HepG2 (cell line): ENCODE measurements at regions not wholly inside any gene's neighbourhood (a gene's known extent, or its start where the extent isn't known, plus 50 kb on each side); places are given as distances from the start of the nearest gene placed in this dataset.

ENCODE experiments used
- ADNP ChIP-seq: sonication (generic); formaldehyde crosslinking; IDR thresholded peaks from 2 replicates; pipeline ENCODE4 v1.4.0; 2020; ENCODE audit warnings: missing genetic modification reagents
- MAZ ChIP-seq, 2 experiments: sonication (generic) in 1 of 2; formaldehyde crosslinking in 1 of 2; IDR thresholded peaks; 2 replicates each; pipeline versions ENCODE4 v1.5.0 to v1.6.1; 2012 to 2020; ENCODE audit warnings: low read depth in 2 of 2, mild to moderate bottlenecking in 2 of 2, borderline replicate concordance in 1 of 2, improper control_type of control experiment in 1 of 2, low read length in 1 of 2, missing genetic modification reagents in 1 of 2, moderate library complexity in 1 of 2
- MBD4 ChIP-seq: IDR thresholded peaks from 2 replicates; pipeline ENCODE4 v1.6.1; 2012; ENCODE audit warnings: low read length, inconsistent platforms, borderline replicate concordance
- NR2F2 ChIP-seq: IDR thresholded peaks from 2 replicates; pipeline ENCODE4 v1.6.1; 2012; ENCODE audit warnings: low read depth, inconsistent platforms, borderline replicate concordance
- POLR2A ChIP-seq, 2 experiments: IDR thresholded peaks; 2 replicates each; pipeline ENCODE4 v1.6.1; 2011; ENCODE audit warnings: low read depth in 2 of 2, low read length in 2 of 2, mild to moderate bottlenecking in 1 of 2, moderate library complexity in 1 of 2; ENCODE audit not compliant: insufficient read depth in 1 of 2
- ZNF121 ChIP-seq: sonication (generic); formaldehyde crosslinking; IDR thresholded peaks from 2 replicates; pipeline ENCODE4 v1.5.0; 2020; ENCODE audit warnings: mild to moderate bottlenecking, missing genetic modification reagents
- ZNF292 ChIP-seq: sonication (generic); formaldehyde crosslinking; IDR thresholded peaks from 2 replicates; pipeline ENCODE4 v1.8.1; 2022; ENCODE audit warnings: mild to moderate bottlenecking, low read depth, missing genetic modification reagents, borderline replicate concordance
- TF ChIP-seq, protein P1 (sequence below): sonication (generic); formaldehyde crosslinking; IDR thresholded peaks from 2 replicates; pipeline ENCODE4 v1.5.0; 2020; ENCODE audit warnings: mild to moderate bottlenecking, missing genetic modification reagents, moderate library complexity
- TF ChIP-seq, protein P2 (sequence below), 2 experiments: sonication (generic) in 1 of 2; formaldehyde crosslinking in 1 of 2; IDR thresholded peaks; 2 replicates each; pipeline versions ENCODE4 v1.4.0 to v1.6.1; 2018 to 2020; ENCODE audit warnings: missing genetic modification reagents in 2 of 2, borderline replicate concordance in 1 of 2, low read depth in 1 of 2, mild to moderate bottlenecking in 1 of 2, missing biosample characterization in 1 of 2

DNA sequence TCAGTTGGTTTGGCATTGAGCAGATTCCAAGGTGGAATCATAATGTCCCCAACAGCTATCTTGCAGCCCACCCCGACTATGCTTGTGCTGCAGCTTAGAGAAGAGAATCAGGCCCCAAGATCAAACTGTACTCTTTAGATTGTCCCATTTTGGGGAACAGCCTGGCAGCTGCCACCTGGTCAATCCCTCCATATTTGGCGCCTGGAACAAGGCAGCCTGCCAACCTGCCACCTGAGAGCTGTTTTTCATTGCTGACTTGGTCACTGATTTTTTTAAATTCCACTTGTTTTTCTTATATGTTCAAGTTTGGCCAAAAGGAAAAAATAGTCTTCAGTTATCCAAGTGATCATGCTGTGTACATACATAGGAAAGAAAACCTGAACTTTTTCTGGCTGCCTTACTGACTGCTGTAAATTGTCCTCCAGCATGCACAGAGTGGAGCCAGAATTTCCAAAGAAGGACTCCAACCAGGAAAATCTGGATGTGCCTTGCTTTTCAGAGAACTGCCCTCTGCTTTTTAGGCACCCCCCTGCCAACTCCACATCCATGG is 504.2 kb downstream of the ENC1 start:
- TF ChIP-seq ZNF121 (CRISPR knock-in tag) (no peak), ZNF292 (no peak), POLR2A (IDR thresholded peaks at IDR 0.05; ENCODE audit: insufficient read depth in 1 of 2, low read depth in 2 of 2, low read length in 2 of 2) (no peak), MAZ (IDR thresholded peaks at IDR 0.05; ENCODE audit: borderline replicate concordance, low read depth, low read length) (no peak), MAZ (CRISPR knock-in tag; IDR thresholded peaks at IDR 0.05; ENCODE audit: low read depth) (no peak), ADNP (CRISPR knock-in tag) (no peak), NR2F2 (no peak), MBD4 (no peak)
- TF ChIP-seq, protein P1, sequence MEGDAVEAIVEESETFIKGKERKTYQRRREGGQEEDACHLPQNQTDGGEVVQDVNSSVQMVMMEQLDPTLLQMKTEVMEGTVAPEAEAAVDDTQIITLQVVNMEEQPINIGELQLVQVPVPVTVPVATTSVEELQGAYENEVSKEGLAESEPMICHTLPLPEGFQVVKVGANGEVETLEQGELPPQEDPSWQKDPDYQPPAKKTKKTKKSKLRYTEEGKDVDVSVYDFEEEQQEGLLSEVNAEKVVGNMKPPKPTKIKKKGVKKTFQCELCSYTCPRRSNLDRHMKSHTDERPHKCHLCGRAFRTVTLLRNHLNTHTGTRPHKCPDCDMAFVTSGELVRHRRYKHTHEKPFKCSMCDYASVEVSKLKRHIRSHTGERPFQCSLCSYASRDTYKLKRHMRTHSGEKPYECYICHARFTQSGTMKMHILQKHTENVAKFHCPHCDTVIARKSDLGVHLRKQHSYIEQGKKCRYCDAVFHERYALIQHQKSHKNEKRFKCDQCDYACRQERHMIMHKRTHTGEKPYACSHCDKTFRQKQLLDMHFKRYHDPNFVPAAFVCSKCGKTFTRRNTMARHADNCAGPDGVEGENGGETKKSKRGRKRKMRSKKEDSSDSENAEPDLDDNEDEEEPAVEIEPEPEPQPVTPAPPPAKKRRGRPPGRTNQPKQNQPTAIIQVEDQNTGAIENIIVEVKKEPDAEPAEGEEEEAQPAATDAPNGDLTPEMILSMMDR, result no peak
- TF ChIP-seq, protein P2, sequence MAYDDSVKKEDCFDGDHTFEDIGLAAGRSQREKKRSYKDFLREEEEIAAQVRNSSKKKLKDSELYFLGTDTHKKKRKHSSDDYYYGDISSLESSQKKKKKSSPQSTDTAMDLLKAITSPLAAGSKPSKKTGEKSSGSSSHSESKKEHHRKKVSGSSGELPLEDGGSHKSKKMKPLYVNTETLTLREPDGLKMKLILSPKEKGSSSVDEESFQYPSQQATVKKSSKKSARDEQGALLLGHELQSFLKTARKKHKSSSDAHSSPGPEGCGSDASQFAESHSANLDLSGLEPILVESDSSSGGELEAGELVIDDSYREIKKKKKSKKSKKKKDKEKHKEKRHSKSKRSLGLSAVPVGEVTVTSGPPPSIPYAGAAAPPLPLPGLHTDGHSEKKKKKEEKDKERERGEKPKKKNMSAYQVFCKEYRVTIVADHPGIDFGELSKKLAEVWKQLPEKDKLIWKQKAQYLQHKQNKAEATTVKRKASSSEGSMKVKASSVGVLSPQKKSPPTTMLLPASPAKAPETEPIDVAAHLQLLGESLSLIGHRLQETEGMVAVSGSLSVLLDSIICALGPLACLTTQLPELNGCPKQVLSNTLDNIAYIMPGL (CRISPR knock-in tag; IDR thresholded peaks at IDR 0.05; ENCODE audit: borderline replicate concordance in 1 of 2, low read depth in 1 of 2), result no peak
